Esophagus muscularis mucosa (tissue), 3 donors: ENCODE measurements at regions not wholly inside any gene's neighbourhood (a gene's known extent, or its start where the extent isn't known, plus 50 kb on each side); places are given as distances from the start of the nearest gene placed in this dataset.

Experiments
- CTCF ChIP-seq, 3 experiments: fragments of 200-600 bp in 2 of 3; fragments of 450-650 bp in 1 of 3; sonication (generic) in 2 of 3; IDR thresholded peaks; one replicate each; pipeline ENCODE4 v1.5.1; 2017 to 2019; ENCODE audit warnings: antibody characterized with exemption in 3 of 3, mild to moderate bottlenecking in 2 of 3, moderate library complexity in 1 of 3
- EP300 ChIP-seq: sonication (generic); formaldehyde crosslinking; IDR thresholded peaks from one replicate; pipeline ENCODE4 v1.6.1; 2017; ENCODE audit warnings: antibody characterized with exemption

DNA sequence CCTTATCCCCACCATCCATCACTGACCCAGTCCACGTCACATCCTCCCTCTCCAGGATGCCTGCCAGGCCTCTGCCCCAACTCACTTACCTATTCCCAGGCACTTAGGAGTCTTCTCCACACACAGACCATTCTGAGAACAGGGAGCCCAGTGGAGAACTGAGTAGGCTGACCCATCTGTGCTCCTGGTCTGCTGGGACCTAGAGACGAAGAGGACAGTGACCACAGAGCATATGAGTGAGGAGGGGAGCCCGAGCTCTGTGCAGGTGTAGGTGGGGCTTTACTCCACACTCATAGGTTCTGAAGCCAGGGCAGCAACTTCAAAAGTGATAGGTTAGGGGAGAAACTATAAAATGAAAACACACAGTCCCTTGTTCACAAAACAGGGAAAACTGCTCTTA lies 130.0 kb downstream of the NDUFA10 start:
- TF ChIP-seq CTCF (IDR thresholded peaks at IDR 0.05) (no peak), EP300 (no peak)
